ENCODE measurements at regions not wholly inside any gene's neighbourhood (a gene's known extent, or its start where the extent isn't known, plus 50 kb on each side); places are given as distances from the start of the nearest gene placed in this dataset.

- no peak for TF ChIP-seq CTCF (IDR thresholded peaks at IDR 0.05; ENCODE audit: low read depth, low read length, poor library complexity, severe bottlenecking)
- no peak for TF ChIP-seq EZH2phosphoT487 (IDR thresholded peaks at IDR 0.05; ENCODE audit: borderline replicate concordance, low read length)
These were observed 141.4 kb downstream of the TRIM29 start for GRCh38 chr11:119996556-119996955.
